H1 (cell line): ENCODE measurements at regions not wholly inside any gene's neighbourhood (a gene's known extent, or its start where the extent isn't known, plus 50 kb on each side); places are given as distances from the start of the nearest gene placed in this dataset.

Experiments used
- BRCA1 ChIP-seq: IDR thresholded peaks from 2 replicates; pipeline ENCODE4 v1.6.1; 2012; ENCODE audit warnings: low read depth, low read length, improper control_type of control experiment
- POLR2A ChIP-seq, 2 experiments: IDR thresholded peaks; 1 replicate in 1 of 2; 2 replicates in 1 of 2; pipeline ENCODE4 v1.6.1; 2011; ENCODE audit warnings: low read depth in 2 of 2, low read length in 2 of 2, mild to moderate bottlenecking in 2 of 2; ENCODE audit errors: control extremely low read depth in 1 of 2
- SAP30 ChIP-seq: fragments of 300-600 bp; sonication (generic); IDR thresholded peaks from 2 replicates; pipeline ENCODE4 v1.7.1; 2012; ENCODE audit warnings: low read length, moderate library complexity, mild to moderate bottlenecking, inconsistent platforms; ENCODE audit not compliant: insufficient read depth, insufficient replicate concordance
- ZNF274 ChIP-seq: IDR thresholded peaks from 2 replicates; pipeline ENCODE4 v1.7.0; 2012; ENCODE audit warnings: low read length, borderline replicate concordance; ENCODE audit errors: extremely low read depth
- TF ChIP-seq, protein P1 (sequence below), 3 experiments: IDR thresholded peaks; 1 replicate in 2 of 3; 2 replicates in 1 of 3; pipeline versions ENCODE4 v1.5.1 to v1.6.1; 2011; ENCODE audit warnings: low read length in 3 of 3, mild to moderate bottlenecking in 3 of 3, inconsistent platforms in 2 of 3, low read depth in 1 of 3, moderate library complexity in 1 of 3; ENCODE audit not compliant: insufficient read depth in 1 of 3; ENCODE audit errors: control extremely low read depth in 1 of 3

DNA sequence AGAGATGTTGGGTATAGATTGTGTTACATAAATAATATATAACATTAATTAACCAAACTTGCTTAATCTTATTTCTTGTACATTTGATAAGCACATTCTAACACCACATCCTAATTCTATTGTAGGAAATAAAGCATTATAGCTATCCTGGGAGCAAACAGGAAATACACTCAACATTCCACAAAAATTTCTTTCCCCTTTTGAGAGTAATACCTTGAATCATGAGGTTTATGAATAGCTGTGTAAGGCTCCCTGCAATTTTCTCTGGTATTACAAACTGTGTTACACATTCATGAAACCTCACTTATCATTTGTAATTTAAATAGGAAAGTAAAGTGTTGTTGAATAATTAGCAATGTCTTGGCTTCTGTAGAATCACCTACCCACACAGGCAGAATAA is 95.1 kb downstream of the TMEM47 start:
- no peak for TF ChIP-seq POLR2A (IDR thresholded peaks at IDR 0.05; ENCODE audit: control extremely low read depth in 1 of 2, low read depth in 2 of 2, low read length in 2 of 2)
- TF ChIP-seq, protein P1, sequence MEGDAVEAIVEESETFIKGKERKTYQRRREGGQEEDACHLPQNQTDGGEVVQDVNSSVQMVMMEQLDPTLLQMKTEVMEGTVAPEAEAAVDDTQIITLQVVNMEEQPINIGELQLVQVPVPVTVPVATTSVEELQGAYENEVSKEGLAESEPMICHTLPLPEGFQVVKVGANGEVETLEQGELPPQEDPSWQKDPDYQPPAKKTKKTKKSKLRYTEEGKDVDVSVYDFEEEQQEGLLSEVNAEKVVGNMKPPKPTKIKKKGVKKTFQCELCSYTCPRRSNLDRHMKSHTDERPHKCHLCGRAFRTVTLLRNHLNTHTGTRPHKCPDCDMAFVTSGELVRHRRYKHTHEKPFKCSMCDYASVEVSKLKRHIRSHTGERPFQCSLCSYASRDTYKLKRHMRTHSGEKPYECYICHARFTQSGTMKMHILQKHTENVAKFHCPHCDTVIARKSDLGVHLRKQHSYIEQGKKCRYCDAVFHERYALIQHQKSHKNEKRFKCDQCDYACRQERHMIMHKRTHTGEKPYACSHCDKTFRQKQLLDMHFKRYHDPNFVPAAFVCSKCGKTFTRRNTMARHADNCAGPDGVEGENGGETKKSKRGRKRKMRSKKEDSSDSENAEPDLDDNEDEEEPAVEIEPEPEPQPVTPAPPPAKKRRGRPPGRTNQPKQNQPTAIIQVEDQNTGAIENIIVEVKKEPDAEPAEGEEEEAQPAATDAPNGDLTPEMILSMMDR (IDR thresholded peaks at IDR 0.05; ENCODE audit: control extremely low read depth in 1 of 3, insufficient read depth in 1 of 3, low read depth in 1 of 3, low read length in 3 of 3): no peak
- TF ChIP-seq SAP30: no peak
- no peak for TF ChIP-seq ZNF274
- no peak for TF ChIP-seq BRCA1
